Colonic mucosa (tissue), 4 donors: ENCODE measurements at regions not wholly inside any gene's neighbourhood (a gene's known extent, or its start where the extent isn't known, plus 50 kb on each side); places are given as distances from the start of the nearest gene placed in this dataset.

Experiments
- DNase-seq: peaks from one replicate; pipeline ENCODE4 v3.0.0-alpha.2; 2020
- H3K27ac ChIP-seq: fragments of 200-600 bp; one replicate; pipeline ENCODE4 v1.8.0; 2021
- H3K27me3 ChIP-seq: fragments of 200-600 bp; one replicate; pipeline ENCODE4 v1.8.0; 2021
- H3K36me3 ChIP-seq: fragments of 200-600 bp; one replicate; pipeline ENCODE4 v1.8.0; 2021
- H3K4me1 ChIP-seq: fragments of 200-600 bp; one replicate; pipeline ENCODE4 v1.8.0; 2021; ENCODE audit warnings: mild to moderate bottlenecking
- H3K4me3 ChIP-seq: fragments of 200-600 bp; one replicate; pipeline ENCODE4 v1.8.0; 2021
- H3K9ac ChIP-seq, 2 donors: one replicate each; pipeline ENCODE4 v1.7.0; 2013; ENCODE audit warnings: control low read depth in 2 of 2, low read depth in 2 of 2, low read length in 2 of 2
- H3K9me3 ChIP-seq: fragments of 200-600 bp; one replicate; pipeline ENCODE4 v1.8.0; 2021
- intact Hi-C: fragments of 100-400 bp; cut with DNase I; formaldehyde crosslinking; loops from one replicate; pipeline ENCODE4 v1.14.1; 2022
- TF ChIP-seq, protein P1 (sequence below): fragments of 200-600 bp; IDR thresholded peaks from one replicate; pipeline ENCODE4 v1.8.0; 2022; ENCODE audit warnings: antibody characterized with exemption, mild to moderate bottlenecking
- donor health status: healthy.
- donor health status: DM: no; HTN: no; CAD: no.
- donor health status: DM: no; HTN: no; CAD: no.

DNA sequence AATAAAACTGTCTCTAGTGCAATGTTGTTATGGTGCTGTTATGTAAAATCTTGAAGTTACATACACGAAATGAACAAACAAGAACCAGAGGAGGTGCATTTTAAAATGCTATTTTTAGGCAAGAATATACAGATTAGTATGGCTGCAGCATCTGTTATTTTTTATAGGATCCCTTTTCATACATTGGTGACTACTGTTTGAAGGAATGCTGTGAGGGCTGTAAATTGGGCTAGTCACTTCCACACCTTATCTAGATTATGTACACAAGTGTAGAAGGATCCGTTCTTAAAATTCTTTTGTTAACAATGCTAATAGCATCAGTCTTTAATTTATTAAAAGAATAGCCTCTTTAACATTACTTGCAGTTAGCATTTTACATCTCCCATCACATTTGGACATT, 284.3 kb upstream of the MDGA2 start:
- Histone ChIP-seq H3K27me3 (no peaks in the 10 kb centered on the region), H3K4me1 (no peaks in the 10 kb centered on the region), H3K36me3 (no peaks in the 10 kb centered on the region), H3K9ac (no peak overlapping the region), H3K27ac (no peak overlapping the region), H3K9me3 (no peaks in the 10 kb centered on the region), H3K4me3 (no peak overlapping the region)
- no peak for DNase-seq
- intact Hi-C loops: no loop called here
- TF ChIP-seq, protein P1, sequence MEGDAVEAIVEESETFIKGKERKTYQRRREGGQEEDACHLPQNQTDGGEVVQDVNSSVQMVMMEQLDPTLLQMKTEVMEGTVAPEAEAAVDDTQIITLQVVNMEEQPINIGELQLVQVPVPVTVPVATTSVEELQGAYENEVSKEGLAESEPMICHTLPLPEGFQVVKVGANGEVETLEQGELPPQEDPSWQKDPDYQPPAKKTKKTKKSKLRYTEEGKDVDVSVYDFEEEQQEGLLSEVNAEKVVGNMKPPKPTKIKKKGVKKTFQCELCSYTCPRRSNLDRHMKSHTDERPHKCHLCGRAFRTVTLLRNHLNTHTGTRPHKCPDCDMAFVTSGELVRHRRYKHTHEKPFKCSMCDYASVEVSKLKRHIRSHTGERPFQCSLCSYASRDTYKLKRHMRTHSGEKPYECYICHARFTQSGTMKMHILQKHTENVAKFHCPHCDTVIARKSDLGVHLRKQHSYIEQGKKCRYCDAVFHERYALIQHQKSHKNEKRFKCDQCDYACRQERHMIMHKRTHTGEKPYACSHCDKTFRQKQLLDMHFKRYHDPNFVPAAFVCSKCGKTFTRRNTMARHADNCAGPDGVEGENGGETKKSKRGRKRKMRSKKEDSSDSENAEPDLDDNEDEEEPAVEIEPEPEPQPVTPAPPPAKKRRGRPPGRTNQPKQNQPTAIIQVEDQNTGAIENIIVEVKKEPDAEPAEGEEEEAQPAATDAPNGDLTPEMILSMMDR: no peak

DNA sequence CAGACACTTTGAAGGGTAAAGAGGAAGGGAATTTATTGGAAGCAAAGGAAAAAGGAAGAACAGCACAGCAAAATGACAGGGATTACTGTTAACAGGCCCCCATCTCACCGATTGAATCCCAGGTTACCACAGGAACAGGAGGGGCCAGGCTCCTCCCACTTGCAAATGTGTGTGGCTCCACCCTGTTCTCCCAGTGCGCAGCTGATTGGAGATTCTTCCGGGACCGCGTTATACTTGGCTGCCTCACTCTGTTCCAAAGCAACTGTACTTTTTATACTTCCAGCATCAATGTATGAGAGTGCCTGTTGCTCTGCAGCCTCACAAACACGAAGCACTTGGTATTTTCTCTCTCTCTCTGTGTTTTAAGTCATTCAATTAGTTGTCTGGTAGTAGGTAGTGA, 273.6 kb upstream of the MDGA2 start:
- Histone ChIP-seq H3K4me1 (no peaks in the 10 kb centered on the region), H3K4me3 (no peak overlapping the region), H3K9me3 (no peaks in the 10 kb centered on the region), H3K27ac (no peak overlapping the region), H3K27me3 (no peaks in the 10 kb centered on the region), H3K36me3 (no peaks in the 10 kb centered on the region), H3K9ac (no peak overlapping the region)
- TF ChIP-seq, protein P1: no peak
- intact Hi-C loops: no loop called here
- no peak for DNase-seq

DNA sequence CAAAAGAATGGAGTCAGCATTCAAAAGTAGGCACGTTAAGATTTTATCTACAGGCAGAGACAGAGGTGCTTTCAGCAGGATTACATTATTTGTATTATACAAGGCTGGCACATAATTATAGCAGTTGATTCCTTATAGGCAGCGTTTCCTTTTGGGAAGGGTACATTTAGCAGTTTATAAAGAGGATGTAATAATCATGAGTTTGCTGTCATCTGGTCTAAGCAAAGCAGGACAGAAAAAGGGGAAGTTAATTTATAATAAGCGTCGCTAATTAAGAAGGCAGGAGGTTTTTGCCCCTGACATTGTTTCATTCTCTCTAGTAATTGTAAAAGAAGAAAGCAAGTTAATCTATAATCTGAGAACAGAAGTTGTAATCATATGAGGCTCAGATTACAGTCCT, 259.9 kb upstream of the MDGA2 start:
- Histone ChIP-seq H3K27me3 (no peaks in the 10 kb centered on the region), H3K4me3 (no peak overlapping the region), H3K4me1 (no peaks in the 10 kb centered on the region), H3K9me3 (no peaks in the 10 kb centered on the region), H3K36me3 (no peaks in the 10 kb centered on the region), H3K9ac (no peak overlapping the region), H3K27ac (no peak overlapping the region)
- TF ChIP-seq, protein P1: no peak
- intact Hi-C loops: no loop called here
- DNase-seq: no peak

DNA sequence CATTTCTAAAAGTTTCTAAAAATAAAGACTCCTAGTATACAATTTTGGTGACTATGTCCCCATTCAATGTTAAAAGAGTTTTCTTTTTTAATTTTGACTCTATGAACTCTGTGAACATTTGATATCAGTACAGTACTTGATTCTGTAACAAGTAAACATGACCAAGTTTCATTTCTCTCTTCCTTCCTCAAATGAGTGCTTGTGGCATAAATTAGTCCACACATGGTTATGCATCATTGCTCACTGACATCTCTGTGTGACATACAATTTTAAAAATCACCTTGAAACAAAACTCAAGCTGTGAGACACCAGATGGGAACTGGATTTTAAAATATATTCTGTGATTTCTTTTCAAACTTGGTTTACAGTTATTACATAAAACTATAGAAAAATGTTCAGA, 253.9 kb upstream of the MDGA2 start:
- no peak for DNase-seq
- intact Hi-C loops: no loop called here
- Histone ChIP-seq H3K27me3 (no peaks in the 10 kb centered on the region), H3K9ac (no peak overlapping the region), H3K4me3 (no peak overlapping the region), H3K36me3 (no peaks in the 10 kb centered on the region), H3K4me1 (no peaks in the 10 kb centered on the region), H3K9me3 (no peaks in the 10 kb centered on the region), H3K27ac (no peak overlapping the region)
- TF ChIP-seq, protein P1: no peak

DNA sequence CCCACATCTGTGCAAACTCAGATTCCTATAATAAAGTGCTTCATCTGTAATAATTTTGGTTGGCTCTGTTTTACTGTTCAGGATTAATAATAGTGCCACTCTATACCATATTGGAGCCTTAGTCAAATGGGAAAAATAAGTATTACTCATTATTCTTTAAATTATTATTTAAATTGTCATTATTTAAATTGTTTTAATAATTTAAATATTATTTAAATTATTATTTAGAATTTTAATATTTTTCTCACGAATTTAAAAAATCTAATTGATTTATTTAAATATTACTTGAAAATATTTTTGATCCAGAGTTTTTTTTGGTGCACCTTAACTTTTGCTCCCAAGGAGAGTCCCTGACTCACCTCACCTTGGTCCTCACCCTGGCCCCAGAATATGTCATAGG, 245.7 kb upstream of the MDGA2 start:
- no peak for DNase-seq
- Histone ChIP-seq H3K27ac (no peak overlapping the region), H3K4me1 (no peaks in the 10 kb centered on the region), H3K4me3 (no peak overlapping the region), H3K9me3 (no peaks in the 10 kb centered on the region), H3K27me3 (no peaks in the 10 kb centered on the region), H3K9ac (no peak overlapping the region), H3K36me3 (no peaks in the 10 kb centered on the region)
- intact Hi-C loops: no loop called here
- TF ChIP-seq, protein P1: no peak

DNA sequence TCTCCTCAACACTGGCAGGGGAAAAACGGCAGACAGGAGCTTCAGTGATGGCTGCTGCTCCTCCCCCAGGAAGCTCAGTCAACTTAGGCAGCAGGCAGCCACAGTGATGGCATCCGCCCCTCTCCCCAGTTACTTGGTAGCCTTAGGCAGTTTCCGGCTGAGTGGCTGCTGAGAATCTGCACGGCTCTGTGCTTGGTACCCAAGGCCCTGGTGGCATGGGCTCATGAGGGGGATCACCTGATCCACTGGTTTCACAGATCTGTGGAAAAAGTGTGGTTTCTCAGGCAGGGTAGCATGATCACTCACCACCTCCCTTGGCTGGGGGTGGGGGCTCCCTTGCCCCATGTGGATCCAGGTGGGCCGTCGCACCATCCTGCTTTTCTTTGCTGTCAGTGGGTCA, 244.6 kb upstream of the MDGA2 start:
- Histone ChIP-seq H3K9me3 (no peaks in the 10 kb centered on the region), H3K4me1 (no peaks in the 10 kb centered on the region), H3K4me3 (no peak overlapping the region), H3K36me3 (no peaks in the 10 kb centered on the region), H3K27ac (no peak overlapping the region), H3K27me3 (no peaks in the 10 kb centered on the region), H3K9ac (no peak overlapping the region)
- intact Hi-C loops: no loop called here
- TF ChIP-seq, protein P1: no peak
- no peak for DNase-seq
